T-helper 2 cell treated with Interferon-gamma antibody and Interleukin-4, amounts not matched to agents 5 μg/mL and 100 μg/mL, for 36 hours (primary cell): ENCODE measurements at regions not wholly inside any gene's neighbourhood (a gene's known extent, or its start where the extent isn't known, plus 50 kb on each side); places are given as distances from the start of the nearest gene placed in this dataset.

ENCODE experiments used
- DNase-seq: peaks from one replicate; pipeline ENCODE4 v3.0.0; 2021; ENCODE audit warnings: low spot score
- H3K27ac Mint-ChIP-seq: one replicate; pipeline ENCODE4 v1.8.0; 2021; ENCODE audit warnings: mild to moderate bottlenecking, mixed read lengths
- H3K27me3 Mint-ChIP-seq: one replicate; pipeline ENCODE4 v1.8.0; 2021; ENCODE audit warnings: low read depth, mixed read lengths
- H3K36me3 Mint-ChIP-seq: one replicate; pipeline ENCODE4 v1.8.0; 2021; ENCODE audit warnings: low read depth, mixed read lengths
- H3K4me1 Mint-ChIP-seq: one replicate; pipeline ENCODE4 v1.8.0; 2021; ENCODE audit warnings: low read depth, mixed read lengths
- H3K4me3 Mint-ChIP-seq: one replicate; pipeline ENCODE4 v1.8.0; 2022; ENCODE audit warnings: mild to moderate bottlenecking, moderate library complexity, mixed read lengths
- H3K9me3 Mint-ChIP-seq: one replicate; pipeline ENCODE4 v1.8.0; 2021; ENCODE audit warnings: mixed read lengths

DNA sequence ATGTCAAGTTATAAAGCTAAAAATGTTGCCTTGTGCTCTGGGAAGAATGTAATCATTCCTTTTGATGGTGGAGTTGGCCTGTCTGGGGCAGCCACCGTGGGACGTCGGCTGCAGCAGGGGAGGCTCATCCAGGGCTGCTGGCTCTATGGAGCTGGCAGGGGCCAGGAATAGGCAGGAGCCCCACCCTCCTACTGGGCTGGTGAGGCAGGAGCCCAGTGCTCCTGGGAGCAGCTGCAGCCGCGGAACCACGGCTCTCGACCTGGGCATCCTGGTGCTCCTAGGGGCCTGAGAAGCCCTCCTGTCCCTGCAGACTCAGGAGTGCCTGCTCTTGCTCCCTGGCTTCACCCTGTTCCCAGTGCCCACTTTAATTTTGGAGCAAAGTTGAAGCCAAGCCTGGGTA lies 127.1 kb downstream of the DIPK2A start:
- H3K4me3 Mint-ChIP-seq = no peak overlapping the region
- H3K27me3 Mint-ChIP-seq = no peaks in the 10 kb centered on the region
- no peaks in the 10 kb centered on the region for H3K9me3 Mint-ChIP-seq
- DNase-seq = no peak
- H3K36me3 Mint-ChIP-seq = no peaks in the 10 kb centered on the region
- no peak overlapping the region for H3K27ac Mint-ChIP-seq
- H3K4me1 Mint-ChIP-seq = no peaks in the 10 kb centered on the region

DNA sequence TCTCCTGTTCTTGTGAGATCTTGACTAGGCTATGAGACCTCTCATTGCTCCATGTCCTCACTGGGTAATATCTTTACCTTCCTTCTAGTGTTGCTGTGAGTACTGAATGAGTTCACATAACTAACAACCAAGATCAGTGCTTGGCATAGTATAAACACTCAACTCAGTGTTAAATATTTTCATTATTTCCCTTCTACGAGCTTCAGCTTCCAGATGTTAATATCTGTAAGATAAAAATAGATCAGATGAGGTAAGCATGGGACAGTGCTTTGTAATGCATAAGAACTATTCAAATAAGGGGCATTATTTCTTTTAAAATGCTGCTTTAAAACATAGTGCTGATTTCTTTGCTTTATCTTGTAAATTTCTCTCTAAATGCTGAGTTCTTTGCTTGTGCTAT lies 130.8 kb downstream of the DIPK2A start:
- peaks cover 3% of the 10 kb centered on the region for H3K27me3 Mint-ChIP-seq
- H3K4me3 Mint-ChIP-seq = no peak overlapping the region
- no peak overlapping the region for H3K27ac Mint-ChIP-seq
- no peaks in the 10 kb centered on the region for H3K36me3 Mint-ChIP-seq
- DNase-seq = no peak
- H3K4me1 Mint-ChIP-seq = no peaks in the 10 kb centered on the region
- no peaks in the 10 kb centered on the region for H3K9me3 Mint-ChIP-seq

DNA sequence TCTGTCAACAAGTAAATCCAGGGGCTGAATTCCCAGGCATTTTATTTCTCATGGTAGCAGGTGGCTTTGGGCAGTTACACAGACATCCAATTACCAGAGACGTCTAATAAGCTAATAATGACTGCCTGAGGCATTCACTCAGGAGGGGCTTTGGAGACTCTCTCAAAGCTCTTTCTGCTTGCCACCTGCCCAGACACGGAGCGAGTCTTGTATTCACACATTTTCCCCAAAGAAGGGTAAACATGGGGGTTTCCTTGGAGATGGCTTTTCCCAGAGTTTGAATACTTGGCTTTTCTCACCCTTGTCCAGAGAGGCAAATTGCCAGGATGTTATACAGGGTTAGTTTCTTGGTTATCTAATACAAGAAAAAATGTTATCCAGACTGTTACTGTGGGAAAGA lies 132.6 kb downstream of the DIPK2A start:
- no peak overlapping the region for H3K27ac Mint-ChIP-seq
- no peak overlapping the region for H3K4me3 Mint-ChIP-seq
- DNase-seq = no peak
- H3K9me3 Mint-ChIP-seq = no peaks in the 10 kb centered on the region
- H3K4me1 Mint-ChIP-seq = no peaks in the 10 kb centered on the region
- no peaks in the 10 kb centered on the region for H3K36me3 Mint-ChIP-seq
- peaks cover 3% of the 10 kb centered on the region for H3K27me3 Mint-ChIP-seq

DNA sequence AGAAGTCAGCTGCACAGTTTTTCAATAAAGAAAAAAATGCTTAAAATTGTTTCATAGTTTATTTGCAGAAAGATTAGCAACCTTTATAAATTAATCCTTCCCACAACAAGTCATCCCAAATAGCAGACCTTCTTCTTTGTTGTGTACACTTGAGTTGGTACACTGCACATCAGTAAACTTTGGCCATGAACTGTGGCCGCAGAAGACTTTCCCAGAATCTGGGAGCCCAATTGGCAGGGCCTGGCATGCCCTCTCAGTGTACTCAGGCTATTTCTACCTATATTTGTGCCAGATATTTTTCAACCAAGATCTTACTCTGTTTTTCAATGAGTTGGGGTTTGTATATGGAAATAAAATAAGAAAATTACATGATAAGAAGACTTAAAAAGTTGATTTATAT lies 133.1 kb downstream of the DIPK2A start:
- Mint-ChIP-seq H3K9me3 (no peaks in the 10 kb centered on the region), H3K4me3 (no peak overlapping the region), H3K4me1 (no peaks in the 10 kb centered on the region), H3K27ac (no peak overlapping the region), H3K36me3 (no peaks in the 10 kb centered on the region), H3K27me3 (peaks cover 3% of the 10 kb centered on the region)
- no peak for DNase-seq

DNA sequence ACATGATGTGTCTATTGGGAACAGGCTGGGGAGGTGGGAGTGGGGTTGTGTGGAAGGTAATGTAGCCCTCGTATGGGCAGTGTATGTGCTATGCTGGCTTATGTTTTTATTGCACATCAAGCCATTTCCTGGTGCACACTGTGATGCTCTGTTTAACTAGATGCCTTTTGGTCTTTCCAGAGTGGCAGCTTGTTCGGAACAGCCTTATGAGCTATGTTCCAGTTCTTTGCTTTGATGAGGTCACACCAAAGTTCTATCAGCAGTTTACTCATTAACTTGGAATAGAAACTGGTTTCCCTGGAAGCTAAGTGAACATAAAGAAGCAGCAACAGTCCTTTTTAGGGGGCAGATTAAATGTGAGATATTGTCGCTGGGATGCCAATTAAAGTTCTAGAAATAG lies 133.9 kb downstream of the DIPK2A start:
- no peaks in the 10 kb centered on the region for H3K36me3 Mint-ChIP-seq
- H3K27me3 Mint-ChIP-seq = peaks cover 3% of the 10 kb centered on the region
- H3K4me3 Mint-ChIP-seq = no peak overlapping the region
- H3K9me3 Mint-ChIP-seq = no peaks in the 10 kb centered on the region
- no peaks in the 10 kb centered on the region for H3K4me1 Mint-ChIP-seq
- no peak overlapping the region for H3K27ac Mint-ChIP-seq
- DNase-seq = no peak

DNA sequence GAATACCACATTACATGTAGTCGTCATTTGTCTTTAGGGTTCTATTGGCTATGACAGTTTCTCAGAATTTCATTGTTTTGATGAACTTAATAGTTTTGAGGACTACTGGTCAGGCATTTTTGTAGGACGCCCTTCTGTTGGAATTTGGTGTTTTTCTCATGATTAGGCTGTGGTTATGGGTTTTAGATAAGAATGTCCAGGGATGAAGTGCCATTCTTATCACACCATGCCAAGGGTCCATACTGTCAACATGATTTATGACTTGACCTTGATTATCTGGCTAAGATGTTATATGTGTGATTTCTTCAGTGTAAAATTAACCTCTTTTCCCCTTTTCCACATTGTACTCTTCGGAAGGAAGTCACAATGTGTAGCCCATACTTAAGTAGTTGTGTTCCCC lies 135.3 kb downstream of the DIPK2A start:
- H3K27me3 Mint-ChIP-seq = peaks cover 3% of the 10 kb centered on the region
- no peak overlapping the region for H3K27ac Mint-ChIP-seq
- H3K9me3 Mint-ChIP-seq = no peaks in the 10 kb centered on the region
- no peak for DNase-seq
- no peaks in the 10 kb centered on the region for H3K4me1 Mint-ChIP-seq
- H3K4me3 Mint-ChIP-seq = no peak overlapping the region
- no peaks in the 10 kb centered on the region for H3K36me3 Mint-ChIP-seq

DNA sequence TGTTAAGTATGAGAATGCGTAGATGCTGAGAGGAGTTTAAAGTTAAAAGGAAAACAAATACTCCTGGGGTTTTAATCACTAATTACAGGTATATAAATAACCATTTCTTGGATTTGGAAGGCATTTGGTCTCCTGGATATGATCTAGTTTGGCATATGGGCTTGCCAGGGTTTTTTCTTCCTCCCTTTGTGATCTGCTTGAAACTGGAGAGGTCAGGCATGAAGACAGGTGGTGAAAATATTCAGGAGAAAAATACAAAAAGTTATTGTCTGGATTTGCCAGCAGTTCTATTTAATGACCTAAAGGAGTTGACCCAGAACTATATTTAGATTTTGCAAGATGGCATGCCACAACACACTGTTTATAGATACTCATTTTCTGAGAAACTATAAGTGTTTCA lies 136.3 kb downstream of the DIPK2A start:
- H3K9me3 Mint-ChIP-seq = no peaks in the 10 kb centered on the region

DNA sequence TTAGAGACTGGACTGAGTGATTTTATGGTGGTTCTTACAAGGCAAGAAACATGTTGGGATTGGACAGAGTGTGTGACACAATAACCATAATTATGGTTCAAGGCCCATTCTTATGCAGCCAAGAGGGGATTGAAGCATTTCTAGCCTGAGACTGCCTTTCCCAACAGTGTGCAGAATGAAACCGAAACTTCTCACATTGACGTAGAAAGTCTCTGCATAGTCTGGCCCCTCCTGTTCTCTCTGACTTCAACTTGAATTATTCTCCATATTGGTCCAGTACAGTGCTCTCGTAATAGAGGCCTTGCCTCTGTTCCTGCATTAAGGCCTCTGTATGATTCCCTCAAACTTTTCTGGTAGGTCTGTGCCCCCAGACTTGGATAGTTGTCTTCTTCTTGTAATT lies 138.3 kb downstream of the DIPK2A start:
- Mint-ChIP-seq H3K27ac (no peak overlapping the region), H3K4me1 (no peaks in the 10 kb centered on the region), H3K27me3 (peaks cover 8% of the 10 kb centered on the region), H3K4me3 (no peak overlapping the region), H3K36me3 (no peaks in the 10 kb centered on the region), H3K9me3 (no peaks in the 10 kb centered on the region)
- DNase-seq = no peak

More for the DNA sequence above, 136.3 kb downstream of the DIPK2A start:
- Mint-ChIP-seq H3K36me3 (no peaks in the 10 kb centered on the region), H3K27me3 (peaks cover 8% of the 10 kb centered on the region), H3K4me3 (no peak overlapping the region), H3K27ac (no peak overlapping the region), H3K4me1 (no peaks in the 10 kb centered on the region)
- no peak for DNase-seq

DNA sequence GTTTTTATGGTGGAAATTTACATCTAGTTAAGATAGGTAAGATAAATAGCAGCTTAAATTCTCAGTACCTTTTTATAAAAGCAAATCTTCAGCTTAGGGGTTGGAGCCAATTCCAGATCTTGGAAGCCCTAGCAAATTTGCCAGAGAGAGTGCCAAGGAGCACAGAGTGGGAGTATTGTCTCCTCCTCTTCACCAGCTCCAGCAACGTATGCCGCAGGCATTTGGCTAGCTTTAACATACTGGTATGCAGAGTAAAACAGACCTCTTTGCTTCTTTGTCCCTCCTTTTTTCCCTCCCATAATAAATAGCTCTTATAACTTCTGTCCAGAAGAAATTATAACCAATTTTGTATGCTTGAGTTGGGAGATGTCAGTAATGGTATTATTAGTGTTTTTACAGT lies 140.4 kb downstream of the DIPK2A start:
- H3K4me1 Mint-ChIP-seq = no peaks in the 10 kb centered on the region
- no peak overlapping the region for H3K27ac Mint-ChIP-seq
- no peaks in the 10 kb centered on the region for H3K36me3 Mint-ChIP-seq
- peaks cover 5% of the 10 kb centered on the region for H3K27me3 Mint-ChIP-seq
- no peaks in the 10 kb centered on the region for H3K9me3 Mint-ChIP-seq
- DNase-seq = no peak
- H3K4me3 Mint-ChIP-seq = no peak overlapping the region

DNA sequence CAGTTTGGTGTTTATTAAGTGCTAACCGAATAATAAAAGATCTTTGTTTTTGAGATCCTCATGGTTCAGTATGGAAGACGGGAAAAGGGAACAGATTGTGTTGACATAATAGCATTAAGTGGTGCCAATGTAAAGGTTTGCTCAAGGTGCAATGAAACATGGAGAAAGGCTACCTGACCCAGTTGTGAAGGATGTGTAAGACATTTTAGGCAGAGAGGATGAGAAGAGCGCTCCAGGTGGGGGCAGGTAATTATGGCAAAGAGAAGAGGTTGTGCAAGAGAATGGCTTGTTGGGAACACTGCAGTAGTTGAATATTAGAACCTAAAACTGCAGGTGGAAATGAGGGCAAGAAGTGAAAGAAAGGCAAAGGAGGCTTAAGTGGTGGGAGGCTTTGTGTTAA lies 140.8 kb downstream of the DIPK2A start:
- no peak for DNase-seq
- no peak overlapping the region for H3K4me3 Mint-ChIP-seq
- no peaks in the 10 kb centered on the region for H3K36me3 Mint-ChIP-seq
- H3K27me3 Mint-ChIP-seq = peaks cover 4% of the 10 kb centered on the region
- H3K27ac Mint-ChIP-seq = no peak overlapping the region
- H3K9me3 Mint-ChIP-seq = no peaks in the 10 kb centered on the region
- no peaks in the 10 kb centered on the region for H3K4me1 Mint-ChIP-seq

DNA sequence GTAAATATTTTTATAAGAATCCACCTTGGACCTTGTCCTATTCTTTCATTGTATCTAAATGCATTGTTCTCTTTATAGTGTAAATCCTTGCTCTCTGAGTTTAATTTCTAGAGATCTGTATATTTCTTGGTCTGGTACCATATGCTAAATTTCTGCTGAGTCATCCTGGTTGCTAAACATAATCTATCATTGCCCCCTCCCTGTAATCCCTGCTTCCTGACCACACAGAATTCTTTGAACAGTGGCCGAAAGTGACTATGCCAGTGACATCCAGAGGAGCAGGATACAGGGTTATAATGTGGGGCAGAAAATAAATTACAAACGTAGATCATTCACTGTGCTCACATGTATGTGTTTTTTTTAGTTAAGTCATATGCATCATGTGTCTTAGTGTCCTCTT lies 143.1 kb downstream of the DIPK2A start:
- Mint-ChIP-seq H3K36me3 (no peaks in the 10 kb centered on the region), H3K27ac (no peak overlapping the region), H3K9me3 (no peaks in the 10 kb centered on the region), H3K27me3 (peaks cover 4% of the 10 kb centered on the region), H3K4me1 (no peaks in the 10 kb centered on the region), H3K4me3 (no peak overlapping the region)
- DNase-seq = no peak

DNA sequence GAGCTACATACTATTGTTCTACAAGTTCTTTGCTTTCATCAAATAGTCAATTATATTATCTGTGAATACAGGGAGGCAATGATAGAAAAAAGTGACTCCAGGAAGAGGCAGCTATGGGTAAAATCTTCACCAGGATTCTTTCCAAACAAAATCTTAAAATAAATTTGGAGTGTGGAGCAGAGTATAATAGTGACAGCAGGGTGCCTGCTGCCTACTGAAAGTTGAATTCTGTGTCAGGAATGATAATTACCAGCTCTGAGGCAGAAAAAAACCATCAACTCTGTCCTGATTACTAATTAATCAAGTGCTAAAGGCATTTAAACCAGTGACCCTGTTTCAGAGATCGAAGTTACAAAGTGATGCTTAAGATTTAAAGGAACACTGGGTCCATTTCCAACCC lies 148.0 kb downstream of the DIPK2A start:
- Mint-ChIP-seq H3K36me3 (no peaks in the 10 kb centered on the region), H3K27me3 (no peaks in the 10 kb centered on the region)

DNA sequence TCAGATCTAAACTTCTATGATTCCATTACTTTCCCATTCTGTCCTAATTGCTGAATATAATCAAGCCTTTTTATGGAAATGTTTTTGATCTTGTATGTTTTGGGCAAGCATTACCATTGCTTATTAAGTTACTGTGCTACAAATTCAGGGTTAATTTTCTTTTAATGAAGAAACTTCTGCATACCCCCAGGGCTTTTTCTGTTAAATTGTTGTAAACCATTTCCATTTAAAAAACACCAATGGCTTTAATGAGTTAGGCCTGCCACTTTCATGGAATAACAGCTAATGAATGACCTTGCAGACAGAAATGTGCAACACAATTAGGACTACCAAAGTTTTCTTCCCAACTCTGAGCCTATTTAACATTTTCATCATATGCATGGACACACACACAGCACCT lies 150.0 kb downstream of the DIPK2A start:
- Mint-ChIP-seq H3K36me3 (no peaks in the 10 kb centered on the region), H3K4me1 (no peaks in the 10 kb centered on the region), H3K9me3 (no peaks in the 10 kb centered on the region), H3K27me3 (no peaks in the 10 kb centered on the region), H3K27ac (no peak overlapping the region), H3K4me3 (no peak overlapping the region)
- no peak for DNase-seq

More for the DNA sequence above, 148.0 kb downstream of the DIPK2A start:
- H3K9me3 Mint-ChIP-seq = no peaks in the 10 kb centered on the region
- no peak overlapping the region for H3K4me3 Mint-ChIP-seq
- no peaks in the 10 kb centered on the region for H3K4me1 Mint-ChIP-seq
- DNase-seq = no peak
- no peak overlapping the region for H3K27ac Mint-ChIP-seq

DNA sequence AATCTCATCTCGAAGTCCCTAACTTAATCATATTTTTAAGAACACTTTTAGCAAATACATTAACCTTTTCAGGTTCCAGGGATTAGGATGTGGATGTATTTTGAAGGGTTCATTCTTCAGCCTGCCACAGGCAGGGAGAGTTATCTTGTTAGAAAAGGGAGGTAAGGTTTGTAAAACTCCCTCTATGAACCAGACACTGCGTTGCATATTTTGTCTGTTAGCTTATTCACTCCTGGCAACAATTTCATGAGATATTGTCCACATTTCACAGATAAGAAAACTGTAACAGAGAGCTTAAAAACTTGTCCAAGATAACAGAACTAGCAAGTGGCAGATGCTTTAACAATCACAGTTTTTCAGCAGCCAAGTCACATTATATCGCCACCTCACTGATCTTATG lies 155.4 kb downstream of the DIPK2A start:
- Mint-ChIP-seq H3K27me3 (no peaks in the 10 kb centered on the region), H3K9me3 (no peaks in the 10 kb centered on the region), H3K36me3 (no peaks in the 10 kb centered on the region), H3K27ac (no peak overlapping the region), H3K4me1 (no peaks in the 10 kb centered on the region), H3K4me3 (no peak overlapping the region)
- DNase-seq = no peak

DNA sequence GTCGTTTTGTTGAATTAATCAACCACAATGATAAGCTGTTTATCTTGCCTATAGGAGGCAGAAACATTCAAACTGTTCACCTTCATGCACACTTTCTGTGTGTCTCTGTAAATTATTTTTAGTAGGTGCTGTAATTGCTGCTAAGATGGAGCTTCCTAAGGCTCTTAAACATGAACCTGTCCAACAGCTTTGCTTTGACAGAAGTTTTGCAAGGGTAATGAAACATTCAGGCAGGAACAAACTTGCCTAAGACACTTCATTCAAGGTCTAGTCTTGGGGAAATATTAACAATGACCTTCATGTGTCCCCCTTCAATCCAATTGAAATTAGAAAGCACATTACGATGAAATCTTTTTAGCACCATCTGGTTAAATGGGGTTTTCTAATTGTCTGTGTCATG lies 156.1 kb downstream of the DIPK2A start:
- Mint-ChIP-seq H3K27ac (no peak overlapping the region), H3K9me3 (no peaks in the 10 kb centered on the region), H3K4me3 (no peak overlapping the region), H3K36me3 (no peaks in the 10 kb centered on the region), H3K27me3 (no peaks in the 10 kb centered on the region), H3K4me1 (no peaks in the 10 kb centered on the region)
- DNase-seq = no peak
